Panc1 (cell line): ENCODE measurements at regions not wholly inside any gene's neighbourhood (a gene's known extent, or its start where the extent isn't known, plus 50 kb on each side); places are given as distances from the start of the nearest gene placed in this dataset.

Experiments
- ATAC-seq: fragments of 200-7000 bp; cut with Tn5 transposase; 2 replicates; pipeline ENCODE4 v1.9.1; 2020; ENCODE audit warnings: mild to moderate bottlenecking, moderate library complexity
- BruUV-seq: library from RNA; stranded (reverse); fragments of 400-500 nt; replicated peaks from 2 replicates; lab custom pipeline; 2021; lab: Mats Ljungman, UMichigan
- CTCF ChIA-PET: fragments of 300-600 bp; sonication (Branson Sonifier 250); formaldehyde crosslinking; loops from one replicate; lab custom pipeline; 2022; ENCODE audit warnings: antibody characterized with exemption; lab: Charles Lee
- POLR2A ChIA-PET: fragments of 300-600 bp; sonication (Branson Sonifier 250); formaldehyde crosslinking; loops from one replicate; lab custom pipeline; 2022; ENCODE audit warnings: antibody characterized with exemption; lab: Charles Lee
- DNase-seq: peaks from one replicate; pipeline ENCODE4 v3.0.0-alpha.2; 2010; ENCODE audit warnings: low read depth, low spot score
- H3K27ac ChIP-seq: 2 replicates; pipeline ENCODE4 v1.5.1; 2011; ENCODE audit warnings: mild to moderate bottlenecking, low read length, inconsistent platforms
- H3K27me3 ChIP-seq: fragments of 200-500 bp; sonication (Bioruptor generic); 2 replicates; pipeline ENCODE4 v1.6.0; 2014; ENCODE audit warnings: low read length, inconsistent platforms; ENCODE audit not compliant: control insufficient read depth, insufficient read depth
- H3K36me3 ChIP-seq: fragments of 200-500 bp; sonication (Bioruptor generic); 2 replicates; pipeline ENCODE4 v1.5.1; 2014; ENCODE audit warnings: inconsistent platforms, mild to moderate bottlenecking, low read length, moderate library complexity; ENCODE audit not compliant: control insufficient read depth, insufficient read depth
- H3K4me1 ChIP-seq: 2 replicates; pipeline ENCODE4 v1.5.1; 2011; ENCODE audit warnings: inconsistent platforms, mild to moderate bottlenecking, low read length, moderate library complexity; ENCODE audit not compliant: control insufficient read depth, insufficient read depth
- H3K4me3 ChIP-seq, 2 experiments: 2 replicates each; pipeline ENCODE4 v1.5.1; 2011 to 2012; ENCODE audit warnings: low read depth in 2 of 2, low read length in 2 of 2, mild to moderate bottlenecking in 2 of 2, inconsistent platforms in 1 of 2, moderate library complexity in 1 of 2
- H3K9me3 ChIP-seq: fragments of 200-500 bp; sonication (Bioruptor generic); 2 replicates; pipeline ENCODE4 v1.5.1; 2014; ENCODE audit warnings: low read depth, mild to moderate bottlenecking, inconsistent platforms, low read length, moderate library complexity; ENCODE audit not compliant: control insufficient read depth, insufficient read depth
- POLR2AphosphoS5 ChIP-seq: IDR thresholded peaks from 2 replicates; pipeline ENCODE4 v1.6.1; 2012; ENCODE audit warnings: mild to moderate bottlenecking, low read depth, low read length, moderate library complexity
- SIN3A ChIP-seq: IDR thresholded peaks from 2 replicates; pipeline ENCODE4 v1.6.1; 2012; ENCODE audit warnings: low read depth, mild to moderate bottlenecking, low read length, moderate library complexity, borderline replicate concordance; ENCODE audit not compliant: insufficient read depth
- TCF7L2 ChIP-seq: IDR thresholded peaks from 2 replicates; pipeline ENCODE4 v1.6.1; 2011; ENCODE audit warnings: mild to moderate bottlenecking, low read depth, low read length, inconsistent platforms
- in situ Hi-C: cut with HindIII; loops from 2 replicates; pipeline ENCODE4 v1.10.0; 2016; ENCODE audit warnings: low sequenced_read_pairs, low pct_unique_long_range_greater_than_20kb
- intact Hi-C: fragments of 100-400 bp; cut with micrococcal nuclease; formaldehyde crosslinking; loops from one replicate; pipeline ENCODE4 v1.10.0; 2022; ENCODE audit not compliant: unreplicated experiment
- TF ChIP-seq, protein P1 (sequence below), 2 experiments: IDR thresholded peaks; 2 replicates each; pipeline ENCODE4 v1.6.1; 2011 to 2012; ENCODE audit warnings: low read depth in 2 of 2, control low read depth in 1 of 2, low read length in 1 of 2, mild to moderate bottlenecking in 1 of 2, moderate library complexity in 1 of 2; ENCODE audit not compliant: insufficient read depth in 1 of 2
- TF ChIP-seq, protein P2 (sequence below): fragments of 450-650 bp; IDR thresholded peaks from 2 replicates; pipeline ENCODE4 v1.5.1; 2017; ENCODE audit warnings: mild to moderate bottlenecking

DNA sequence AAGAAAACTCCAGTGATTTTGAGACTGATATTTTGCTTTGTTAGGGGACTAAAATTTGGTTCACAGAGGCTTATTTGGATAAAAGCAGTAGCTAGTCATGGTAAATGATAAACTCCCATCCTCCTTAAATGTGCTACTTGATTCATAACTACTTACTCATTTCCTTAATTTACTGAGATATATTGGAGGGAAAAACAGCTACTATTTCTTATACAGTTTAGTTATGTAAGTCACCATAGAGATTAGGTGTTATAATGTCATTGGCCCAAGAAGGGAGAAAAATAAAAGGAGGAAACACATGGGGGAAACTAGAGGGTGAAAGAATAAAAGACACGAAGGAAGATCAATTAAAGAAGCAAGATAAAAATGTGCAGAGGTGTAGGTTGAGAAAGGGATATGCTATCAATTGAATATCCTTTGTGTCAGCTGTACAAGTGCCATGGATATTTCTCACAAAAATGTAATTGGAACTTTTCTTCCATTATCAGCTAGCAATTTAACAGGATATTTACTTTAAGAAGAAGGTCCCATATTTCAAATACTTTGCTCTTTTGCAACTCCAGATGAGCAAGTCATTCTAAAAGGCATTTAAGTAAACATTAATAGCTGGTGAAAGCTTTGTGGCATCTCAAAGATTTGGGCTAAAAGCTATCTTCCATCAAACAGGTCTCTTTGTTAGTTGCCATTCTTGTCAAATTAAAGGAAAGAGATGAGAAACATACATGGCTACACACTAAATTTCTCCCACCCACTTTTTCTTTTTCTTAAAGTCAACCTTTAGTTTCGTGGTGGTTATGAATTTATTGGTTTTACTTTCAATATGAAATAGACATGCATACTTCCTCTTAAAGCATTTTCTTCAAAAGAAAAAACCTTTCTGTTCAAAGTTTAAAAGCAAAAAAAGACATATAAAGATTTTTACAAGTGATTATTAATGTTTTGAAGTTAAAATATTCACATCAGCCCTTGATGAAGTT is 439.5 kb downstream of the CCER1 start:
- Histone ChIP-seq H3K4me3 (no peak overlapping the region), H3K9me3 (no peaks in the 10 kb centered on the region), H3K27ac (no peak overlapping the region), H3K4me1 (no peaks in the 10 kb centered on the region), H3K27me3 (no peaks in the 10 kb centered on the region), H3K36me3 (no peaks in the 10 kb centered on the region)
- POLR2A ChIA-PET: no interaction called here
- CTCF ChIA-PET: interaction anchor here (0.7 kb wide), 2 partner anchors 521 to 971 kb away, joined by 6 to 7 read pairs; no protein-coding TSS in a partner anchor
- ATAC-seq: no peak
- intact Hi-C loops: no loop called here
- TF ChIP-seq SIN3A: no peak
- TF ChIP-seq, protein P1, sequence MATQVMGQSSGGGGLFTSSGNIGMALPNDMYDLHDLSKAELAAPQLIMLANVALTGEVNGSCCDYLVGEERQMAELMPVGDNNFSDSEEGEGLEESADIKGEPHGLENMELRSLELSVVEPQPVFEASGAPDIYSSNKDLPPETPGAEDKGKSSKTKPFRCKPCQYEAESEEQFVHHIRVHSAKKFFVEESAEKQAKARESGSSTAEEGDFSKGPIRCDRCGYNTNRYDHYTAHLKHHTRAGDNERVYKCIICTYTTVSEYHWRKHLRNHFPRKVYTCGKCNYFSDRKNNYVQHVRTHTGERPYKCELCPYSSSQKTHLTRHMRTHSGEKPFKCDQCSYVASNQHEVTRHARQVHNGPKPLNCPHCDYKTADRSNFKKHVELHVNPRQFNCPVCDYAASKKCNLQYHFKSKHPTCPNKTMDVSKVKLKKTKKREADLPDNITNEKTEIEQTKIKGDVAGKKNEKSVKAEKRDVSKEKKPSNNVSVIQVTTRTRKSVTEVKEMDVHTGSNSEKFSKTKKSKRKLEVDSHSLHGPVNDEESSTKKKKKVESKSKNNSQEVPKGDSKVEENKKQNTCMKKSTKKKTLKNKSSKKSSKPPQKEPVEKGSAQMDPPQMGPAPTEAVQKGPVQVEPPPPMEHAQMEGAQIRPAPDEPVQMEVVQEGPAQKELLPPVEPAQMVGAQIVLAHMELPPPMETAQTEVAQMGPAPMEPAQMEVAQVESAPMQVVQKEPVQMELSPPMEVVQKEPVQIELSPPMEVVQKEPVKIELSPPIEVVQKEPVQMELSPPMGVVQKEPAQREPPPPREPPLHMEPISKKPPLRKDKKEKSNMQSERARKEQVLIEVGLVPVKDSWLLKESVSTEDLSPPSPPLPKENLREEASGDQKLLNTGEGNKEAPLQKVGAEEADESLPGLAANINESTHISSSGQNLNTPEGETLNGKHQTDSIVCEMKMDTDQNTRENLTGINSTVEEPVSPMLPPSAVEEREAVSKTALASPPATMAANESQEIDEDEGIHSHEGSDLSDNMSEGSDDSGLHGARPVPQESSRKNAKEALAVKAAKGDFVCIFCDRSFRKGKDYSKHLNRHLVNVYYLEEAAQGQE (IDR thresholded peaks at IDR 0.05; ENCODE audit: insufficient read depth in 1 of 2, low read depth in 2 of 2, low read length in 1 of 2): no peak
- TF ChIP-seq POLR2AphosphoS5: no peak
- TF ChIP-seq TCF7L2: no peak
- TF ChIP-seq, protein P2, sequence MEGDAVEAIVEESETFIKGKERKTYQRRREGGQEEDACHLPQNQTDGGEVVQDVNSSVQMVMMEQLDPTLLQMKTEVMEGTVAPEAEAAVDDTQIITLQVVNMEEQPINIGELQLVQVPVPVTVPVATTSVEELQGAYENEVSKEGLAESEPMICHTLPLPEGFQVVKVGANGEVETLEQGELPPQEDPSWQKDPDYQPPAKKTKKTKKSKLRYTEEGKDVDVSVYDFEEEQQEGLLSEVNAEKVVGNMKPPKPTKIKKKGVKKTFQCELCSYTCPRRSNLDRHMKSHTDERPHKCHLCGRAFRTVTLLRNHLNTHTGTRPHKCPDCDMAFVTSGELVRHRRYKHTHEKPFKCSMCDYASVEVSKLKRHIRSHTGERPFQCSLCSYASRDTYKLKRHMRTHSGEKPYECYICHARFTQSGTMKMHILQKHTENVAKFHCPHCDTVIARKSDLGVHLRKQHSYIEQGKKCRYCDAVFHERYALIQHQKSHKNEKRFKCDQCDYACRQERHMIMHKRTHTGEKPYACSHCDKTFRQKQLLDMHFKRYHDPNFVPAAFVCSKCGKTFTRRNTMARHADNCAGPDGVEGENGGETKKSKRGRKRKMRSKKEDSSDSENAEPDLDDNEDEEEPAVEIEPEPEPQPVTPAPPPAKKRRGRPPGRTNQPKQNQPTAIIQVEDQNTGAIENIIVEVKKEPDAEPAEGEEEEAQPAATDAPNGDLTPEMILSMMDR: no peak
- BruUV-seq: no TSS peak
- DNase-seq: no peak
- in situ Hi-C loops: no loop called here

DNA sequence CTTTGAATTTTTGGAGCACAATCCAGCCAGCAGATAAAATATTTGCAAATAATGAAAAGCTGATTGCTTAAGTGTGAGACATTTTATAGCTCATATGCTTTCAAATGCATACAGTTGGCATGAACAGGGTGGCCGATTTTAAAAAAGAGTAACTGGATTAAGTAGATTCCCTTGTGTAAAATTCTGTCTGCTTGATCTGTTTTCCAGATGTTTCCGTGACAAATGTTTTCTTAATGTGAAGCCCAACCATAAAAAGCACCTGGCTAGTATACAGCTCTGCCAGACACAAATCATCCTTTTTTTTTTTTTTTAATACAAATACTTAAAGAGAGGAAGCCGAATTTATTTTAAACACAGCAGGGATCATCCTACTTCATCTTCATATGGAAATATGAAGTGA is 440.7 kb downstream of the CCER1 start:
- no peaks in the 10 kb centered on the region for H3K27me3 ChIP-seq
- in situ Hi-C loops: no loop called here
- POLR2A ChIA-PET: no interaction called here

More for the DNA sequence above, 440.7 kb downstream of the CCER1 start:
- CTCF ChIA-PET: interaction anchor here (0.7 kb wide), 2 partner anchors 523 to 970 kb away, joined by 6 to 7 read pairs; no protein-coding TSS in a partner anchor
- no TSS peak for BruUV-seq
- no peak overlapping the region for H3K4me3 ChIP-seq
- no peaks in the 10 kb centered on the region for H3K9me3 ChIP-seq
- H3K4me1 ChIP-seq: no peaks in the 10 kb centered on the region
- no peaks in the 10 kb centered on the region for H3K36me3 ChIP-seq
- intact Hi-C loops: no loop called here
- H3K27ac ChIP-seq: no peak overlapping the region
- DNase-seq (no peak), ATAC-seq (no peak)
- TF ChIP-seq TCF7L2: no peak
- TF ChIP-seq SIN3A: no peak
- TF ChIP-seq, protein P2: no peak
- TF ChIP-seq POLR2AphosphoS5: no peak
- TF ChIP-seq, protein P1 (IDR thresholded peaks at IDR 0.05; ENCODE audit: insufficient read depth in 1 of 2, low read depth in 2 of 2, low read length in 1 of 2): no peak
